GM12878 (cell line): ENCODE measurements at regions not wholly inside any gene's neighbourhood (a gene's known extent, or its start where the extent isn't known, plus 50 kb on each side); places are given as distances from the start of the nearest gene placed in this dataset.
A peak's percentile ranks its signal among the peaks of the same experiment; 100 is the strongest.

Source experiments
- ATAC-seq: fragments of 200-7000 bp; cut with Tn5 transposase; 3 replicates; pipeline ENCODE4 v1.9.1; 2020; ENCODE audit warnings: mild to moderate bottlenecking, moderate library complexity
- BruUV-seq: library from RNA; stranded (reverse); fragments of 400-500 nt; replicated peaks from 2 replicates; lab custom pipeline; 2021; lab: Mats Ljungman, UMichigan
- CTCF ChIA-PET: fragments of 300-600 bp; sonication (Branson Sonifier 250); formaldehyde crosslinking; extraction: SDS; loops from one replicate; lab custom pipeline; 2021; ENCODE audit warnings: inconsistent platforms; lab: Yijun Ruan, JAX
- POLR2A ChIA-PET: fragments of 350-600 bp; formaldehyde crosslinking; extraction: SDS; loops from one replicate; lab custom pipeline; 2021; ENCODE audit warnings: inconsistent platforms; lab: Charles Lee
- RAD21 ChIA-PET: fragments of 300-600 bp; sonication (Branson Sonifier 250); formaldehyde crosslinking; loops from one replicate; lab custom pipeline; 2023; ENCODE audit warnings: antibody characterized with exemption; ENCODE audit not compliant: unreplicated experiment; lab: Charles Lee
- SMC1A ChIA-PET: fragments of 300-600 bp; sonication (Branson Sonifier 250); formaldehyde crosslinking; loops from one replicate; lab custom pipeline; 2023; ENCODE audit not compliant: unreplicated experiment, uncharacterized antibody; lab: Charles Lee
- DNase-seq: peaks from one replicate; pipeline ENCODE4 v3.0.0-alpha.2; 2011; ENCODE audit warnings: low read depth, low spot score
- FAIRE-seq: peaks from 3 replicates; lab custom pipeline; 2011; peaks lifted over from hg19 to GRCh38; lab: Jason Lieb, UNC
- H2AFZ ChIP-seq: 2 replicates; pipeline ENCODE4 v1.6.0; 2011; ENCODE audit warnings: low read depth, low read length, control low read depth; ENCODE audit not compliant: control insufficient read depth
- H3K27ac ChIP-seq: 2 replicates; pipeline ENCODE4 v1.5.1; 2011; ENCODE audit warnings: control low read depth; ENCODE audit not compliant: control insufficient read depth, insufficient read depth
- H3K27me3 ChIP-seq, 2 experiments: replicated peaks in 1 of 2; 2 replicates each; pipeline versions ENCODE4 v1.6.0 to v1.6.1; 2011; ENCODE audit warnings: low read length in 1 of 2; ENCODE audit not compliant: control insufficient read depth in 2 of 2, insufficient read depth in 2 of 2
- H3K36me3 ChIP-seq, 2 experiments: 2 replicates each; pipeline ENCODE4 v1.5.1; 2011; ENCODE audit warnings: low read length in 1 of 2; ENCODE audit not compliant: control insufficient read depth in 2 of 2, insufficient read depth in 2 of 2
- H3K4me1 ChIP-seq: 2 replicates; pipeline ENCODE4 v1.6.1; 2011; ENCODE audit warnings: mild to moderate bottlenecking, low read length, moderate library complexity, mixed read lengths; ENCODE audit not compliant: control insufficient read depth, insufficient read depth
- H3K4me2 ChIP-seq: 2 replicates; pipeline ENCODE4 v1.6.0; 2011; ENCODE audit warnings: control low read depth; ENCODE audit not compliant: control insufficient read depth, insufficient read depth
- H3K4me3 ChIP-seq: fragments of 200-600 bp; sonication (generic); 2 replicates; pipeline ENCODE4 v1.5.1; 2016
- H3K79me2 ChIP-seq: 2 replicates; pipeline ENCODE4 v1.6.0; 2011; ENCODE audit warnings: low read length; ENCODE audit not compliant: control insufficient read depth, insufficient read depth
- H3K9ac ChIP-seq: 2 replicates; pipeline ENCODE4 v1.8.0; 2011; ENCODE audit warnings: low read length, control low read depth, mixed read lengths; ENCODE audit not compliant: control insufficient read depth, insufficient read depth
- H3K9me3 ChIP-seq: replicated peaks from 3 replicates; pipeline ENCODE4 v1.5.1; 2011; ENCODE audit warnings: mild to moderate bottlenecking, low read length; ENCODE audit not compliant: control insufficient read depth, insufficient read depth
- H4K20me1 ChIP-seq: 2 replicates; pipeline ENCODE4 v1.6.0; 2011; ENCODE audit not compliant: control insufficient read depth, insufficient read depth
- CREM ChIP-seq: IDR thresholded peaks from 2 replicates; pipeline ENCODE4 v1.6.1; 2014; ENCODE audit warnings: antibody characterized with exemption, low read depth
- DPF2 ChIP-seq: fragments of 450-650 bp; IDR thresholded peaks from 2 replicates; pipeline ENCODE4 v1.6.1; 2017; ENCODE audit warnings: mild to moderate bottlenecking
- IRF5 ChIP-seq: fragments of 450-650 bp; IDR thresholded peaks from 2 replicates; pipeline ENCODE4 v1.6.1; 2017; ENCODE audit warnings: borderline replicate concordance
- WGBS: methylation state at CpG from one replicate; pipeline ENCODE4 v1.1.6; 2016; ENCODE audit warnings: low lambda C conversion rate; ENCODE audit not compliant: insufficient replicate concordance, insufficient coverage; ENCODE audit errors: missing lambda C conversion rate; 5-methylcytosine and 5-hydroxymethylcytosine counted together
- in situ Hi-C: fragments of 300-500 bp; cut with MboI; formaldehyde crosslinking; loops from 9 replicates; pipeline ENCODE4 v1.14.3; 2018; ENCODE audit warnings: mixed read lengths
- intact Hi-C: fragments of 100-400 bp; cut with micrococcal nuclease; formaldehyde crosslinking; loops from one replicate; pipeline ENCODE4 v1.14.2; 2022; ENCODE audit not compliant: unreplicated experiment

GRCh38 chr15:89402518-89402805 is 67.8 kb upstream of the POLG start (continued):
- TF ChIP-seq IRF5: no peak

GRCh38 chr15:89401631-89402517 is 67.2 kb upstream of the POLG start:
- peak; percentile 80 for FAIRE-seq
- H3K9ac ChIP-seq: no peak overlapping the region; the same call in 1 of the 2 replicates
- peak overlapping the region; percentile 53 for H3K4me3 ChIP-seq
- ChIA-PET SMC1A (interaction anchor here (0.9 to 1.0 kb wide), 3 partner anchors 12 to 44 kb away, joined by 3 read pairs; no protein-coding TSS in a partner anchor), POLR2A (no interaction called here), RAD21 (no interaction called here), CTCF (interaction anchor here (0.6 to 5.9 kb wide), 8 partner anchors 13 to 344 kb away, joined by 3 to 68 read pairs (median 4); no protein-coding TSS in a partner anchor)
- peaks cover 2 to 4% of the 10 kb centered on the region in 2 experiments; a peak in 2 of 4 replicates for H3K27me3 ChIP-seq
- intact Hi-C loops: no loop called here
- no peaks in the 10 kb centered on the region for H4K20me1 ChIP-seq
- H3K9me3 ChIP-seq: no peaks in the 10 kb centered on the region
- in situ Hi-C loops: no loop called here
- no peaks in the 10 kb centered on the region; the same call in 1 of the 2 replicates for H3K79me2 ChIP-seq
- TF ChIP-seq DPF2: no peak
- 0 out of 2 replicates have a peak, but pooled peaks have one; percentile 40 for TF ChIP-seq CREM
- H3K4me1 ChIP-seq: peaks cover 13% of the 10 kb centered on the region; the same call in 1 of the 2 replicates
- ATAC-seq: no peak
- no peaks in the 10 kb centered on the region for H3K36me3 ChIP-seq
- WGBS: 5% methylated on average over 12 of the region's 12 CpGs
- TSS peak; percentile 53 for BruUV-seq
- peak overlapping the region; percentile 59 for H2AFZ ChIP-seq
- no peak for DNase-seq
- no peak overlapping the region for H3K27ac ChIP-seq
- H3K4me2 ChIP-seq: peak overlapping the region; percentile 56
